BJ (cell line): ENCODE measurements at regions not wholly inside any gene's neighbourhood (a gene's known extent, or its start where the extent isn't known, plus 50 kb on each side); places are given as distances from the start of the nearest gene placed in this dataset.

Experiments used
- CTCF ChIA-PET: fragments of 350-600 bp; formaldehyde crosslinking; extraction: SDS; loops from one replicate; lab custom pipeline; 2021; ENCODE audit warnings: antibody characterized with exemption, inconsistent platforms; lab: Yijun Ruan, JAX
- POLR2A ChIA-PET: fragments of 300-600 bp; sonication (Branson Sonifier 250); formaldehyde crosslinking; extraction: SDS; loops from one replicate; lab custom pipeline; 2021; ENCODE audit warnings: antibody characterized with exemption; lab: Charles Lee
- DNase-seq: peaks from one replicate; pipeline ENCODE4 v3.0.0-alpha.2; 2011; ENCODE audit warnings: low read depth
- H3K27me3 ChIP-seq: 2 replicates; pipeline ENCODE4 v1.6.0; 2011; ENCODE audit warnings: low read length; ENCODE audit not compliant: control insufficient read depth, insufficient read depth
- H3K36me3 ChIP-seq: 2 replicates; pipeline ENCODE4 v1.5.1; 2011; ENCODE audit warnings: low read length; ENCODE audit not compliant: control insufficient read depth, insufficient read depth
- H3K4me3 ChIP-seq: 2 replicates; pipeline ENCODE4 v1.5.1; 2011; ENCODE audit warnings: low read depth, mild to moderate bottlenecking, control low read depth, low read length
- CTCF ChIP-seq: IDR thresholded peaks from 2 replicates; pipeline ENCODE4 v1.5.1; 2011; ENCODE audit warnings: low read depth, mild to moderate bottlenecking, control low read depth, inconsistent platforms, low read length, moderate library complexity; ENCODE audit not compliant: insufficient read depth

DNA sequence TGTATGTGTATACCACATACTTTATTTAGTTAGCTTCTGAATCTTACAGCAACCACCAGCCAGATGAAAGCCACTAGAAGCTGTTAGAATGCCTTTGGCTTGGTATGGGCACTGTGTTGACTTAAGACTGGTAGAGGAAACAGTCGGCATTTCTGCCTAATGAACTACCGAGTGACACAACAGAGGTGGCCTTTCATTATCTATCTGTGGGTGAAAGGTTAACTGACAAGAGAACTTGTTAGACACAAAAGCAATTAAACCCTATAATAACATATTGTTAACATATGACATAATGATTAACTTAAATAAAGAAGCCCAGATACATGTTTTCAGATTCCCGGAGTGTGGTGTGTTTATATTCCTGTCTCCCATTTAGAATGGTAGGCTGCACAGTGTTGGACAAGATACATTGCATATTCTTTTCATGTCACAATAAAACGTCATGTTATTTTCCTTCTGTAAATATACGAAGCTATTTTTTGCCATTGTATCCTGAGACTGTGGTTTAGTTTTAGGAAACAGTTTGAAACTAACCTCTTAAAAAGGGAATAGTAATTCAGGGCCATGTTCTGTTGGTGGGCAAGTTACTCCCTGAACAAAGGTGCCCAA is 181.5 kb downstream of the SLIT2 start:
- ChIA-PET CTCF (interaction anchor here (1.2 to 1.4 kb wide), 2 partner anchors 12 to 13 kb away, joined by 3 to 5 read pairs; no protein-coding TSS in a partner anchor), POLR2A (interaction anchor here (0.5 kb wide), 1 partner anchor 54 kb away, joined by 3 read pairs; no protein-coding TSS in a partner anchor)
- Histone ChIP-seq H3K27me3 (no peaks in the 10 kb centered on the region), H3K36me3 (no peaks in the 10 kb centered on the region; the same call in 1 of the 2 replicates), H3K4me3 (no peak overlapping the region)
- no peak for DNase-seq
- TF ChIP-seq CTCF: no peak

- no peaks in the 10 kb centered on the region; the same call in 1 of the 2 replicates for H3K36me3 ChIP-seq
- H3K4me3 ChIP-seq: no peak overlapping the region
- CTCF ChIA-PET: interaction anchor here (0.9 kb wide), 1 partner anchor 11 kb away, joined by 3 read pairs; no protein-coding TSS in a partner anchor
- POLR2A ChIA-PET: no interaction called here
- no peak for TF ChIP-seq CTCF
- H3K27me3 ChIP-seq: no peaks in the 10 kb centered on the region
- no peak for DNase-seq
Measured at GRCh38 chr4:20440170-20440569, 188.5 kb downstream of the SLIT2 start.

DNA sequence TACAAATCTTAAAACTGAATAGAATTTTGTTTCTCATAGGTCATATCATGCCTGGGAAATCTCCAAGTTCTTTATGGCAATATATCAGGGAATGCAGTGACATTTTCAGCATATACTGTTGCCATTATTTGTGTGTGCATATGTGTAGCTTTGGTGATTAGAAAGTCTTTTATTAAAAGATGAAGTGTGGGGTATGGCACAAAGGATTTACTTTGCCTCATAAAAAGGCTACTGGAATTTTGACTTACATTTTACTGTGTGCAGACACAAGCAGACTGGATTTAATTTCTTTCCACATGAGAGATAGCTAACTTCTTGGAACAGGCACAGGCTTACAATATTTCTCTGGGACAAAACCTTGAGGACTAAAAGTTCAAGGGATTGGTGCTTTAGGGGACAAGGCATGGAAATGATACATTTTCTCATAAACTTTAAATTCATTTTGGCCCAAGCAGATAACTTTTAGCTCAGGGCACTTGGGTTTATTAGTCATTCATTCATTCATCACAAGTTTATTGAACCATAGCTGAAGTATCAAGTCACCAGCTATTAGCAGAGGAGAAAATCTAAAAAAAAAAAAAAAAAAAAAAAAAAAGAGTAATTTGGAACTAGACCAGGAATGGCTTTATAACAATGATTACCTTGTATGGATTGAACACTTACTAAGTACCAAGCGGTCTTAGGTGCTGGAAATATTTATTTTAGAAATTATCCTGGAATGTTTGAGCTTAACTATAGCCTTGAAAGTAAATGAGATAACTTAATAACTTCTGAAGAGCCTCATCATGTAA is 191.5 kb downstream of the SLIT2 start:
- H3K27me3 ChIP-seq: no peaks in the 10 kb centered on the region
- POLR2A ChIA-PET: no interaction called here
- H3K4me3 ChIP-seq: no peak overlapping the region
- TF ChIP-seq CTCF: no peak
- no peaks in the 10 kb centered on the region; the same call in 1 of the 2 replicates for H3K36me3 ChIP-seq
- DNase-seq: no peak
- CTCF ChIA-PET: interaction anchor here (0.8 kb wide), 1 partner anchor 15 kb away, joined by 4 read pairs; no protein-coding TSS in a partner anchor

GRCh38 chr4:20444599-20445337 is 193.1 kb downstream of the SLIT2 start:
- TF ChIP-seq CTCF: no peak
- H3K27me3 ChIP-seq: no peaks in the 10 kb centered on the region
- H3K4me3 ChIP-seq: no peak overlapping the region
- ChIA-PET CTCF (no interaction called here), POLR2A (interaction anchor here (0.6 kb wide), 1 partner anchor 83 kb away, joined by 3 read pairs; no protein-coding TSS in a partner anchor)
- DNase-seq: no peak
- no peaks in the 10 kb centered on the region for H3K36me3 ChIP-seq
